HG03342 (cell line): ENCODE measurements at regions not wholly inside any gene's neighbourhood (a gene's known extent, or its start where the extent isn't known, plus 50 kb on each side); places are given as distances from the start of the nearest gene placed in this dataset.

Experiments used
- ATAC-seq: cut with Tn5 transposase; IDR thresholded peaks from one replicate; pipeline ENCODE4 v1.9.1; 2021; ENCODE audit warnings: mild to moderate bottlenecking, moderate library complexity; ENCODE audit not compliant: unreplicated experiment

DNA sequence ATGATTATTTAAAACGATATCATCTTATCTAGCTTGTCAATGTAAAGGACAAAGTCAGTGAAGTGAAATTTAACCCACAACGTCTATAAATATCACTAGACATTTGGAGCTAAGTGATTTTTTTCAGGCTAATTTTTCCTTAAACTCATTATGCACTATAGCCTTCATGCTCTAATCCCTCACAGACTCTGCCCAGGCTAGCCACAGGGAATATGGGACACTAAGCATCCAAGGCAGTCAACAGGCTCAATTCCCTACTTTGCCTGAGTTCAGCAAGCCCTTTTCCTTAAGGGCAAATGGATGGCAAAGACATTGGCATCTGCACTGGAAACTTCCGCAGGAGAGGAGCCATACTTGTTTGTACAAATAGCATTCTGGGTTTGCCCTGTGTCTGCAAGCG lies 577.0 kb downstream of the LMO4 start:
- no peak for ATAC-seq

DNA sequence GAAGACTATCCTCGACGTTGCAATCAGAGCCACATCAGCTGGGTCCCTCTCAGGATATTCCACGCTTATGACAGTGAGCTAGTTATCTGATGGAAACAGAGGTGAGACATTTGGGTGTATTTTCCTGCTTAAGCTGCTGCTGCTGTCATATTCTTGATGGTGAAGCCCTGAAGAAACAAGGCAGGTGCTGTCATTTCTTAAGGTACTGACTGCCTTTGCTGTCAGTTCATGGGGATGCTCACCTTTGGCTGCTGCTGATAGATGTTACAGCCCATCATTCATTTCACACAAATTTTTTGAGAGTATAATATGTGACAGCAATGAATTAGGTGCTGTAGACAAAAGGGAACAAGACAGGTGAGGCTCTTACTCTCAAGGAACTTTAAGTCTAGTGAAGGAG lies 577.4 kb downstream of the LMO4 start:
- no peak for ATAC-seq

DNA sequence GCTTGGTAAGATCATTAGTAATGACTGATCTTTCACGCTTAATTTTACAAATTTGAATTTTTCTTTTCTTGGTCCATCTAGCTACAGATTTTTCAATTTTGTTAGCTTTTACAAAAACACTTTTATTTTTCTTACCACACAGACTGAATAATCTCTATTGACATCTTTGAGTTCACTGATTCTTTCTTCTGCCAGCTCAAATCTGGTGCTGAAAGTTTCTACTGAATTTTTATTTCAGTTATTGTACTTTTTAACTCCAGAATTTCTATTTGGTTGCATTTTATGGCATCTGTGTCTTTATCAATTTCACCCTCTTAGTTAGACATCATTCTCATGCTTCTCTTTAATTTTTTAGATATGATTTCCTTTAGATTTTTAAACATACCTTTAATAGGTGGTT lies 584.7 kb downstream of the LMO4 start:
- no peak for ATAC-seq

DNA sequence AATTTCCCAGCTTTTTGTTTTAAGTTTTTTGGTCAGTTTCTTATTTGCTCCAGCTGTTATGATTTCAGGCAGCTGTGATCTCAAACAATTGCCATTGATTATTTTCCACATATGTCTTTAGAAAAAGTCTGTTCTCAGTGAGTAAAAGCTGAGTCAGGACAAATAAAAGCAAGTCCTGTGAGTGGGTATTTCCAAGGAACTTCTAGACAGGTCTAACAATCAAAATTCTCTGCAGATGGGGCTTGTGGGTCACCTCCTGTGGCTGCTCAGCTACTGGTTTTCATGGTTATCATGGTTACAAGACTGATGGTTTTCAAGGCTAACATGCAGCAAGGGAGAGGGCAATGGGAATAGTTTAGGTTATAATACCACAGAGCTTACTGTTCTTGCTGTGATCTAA lies 585.7 kb downstream of the LMO4 start:
- no peak for ATAC-seq

DNA sequence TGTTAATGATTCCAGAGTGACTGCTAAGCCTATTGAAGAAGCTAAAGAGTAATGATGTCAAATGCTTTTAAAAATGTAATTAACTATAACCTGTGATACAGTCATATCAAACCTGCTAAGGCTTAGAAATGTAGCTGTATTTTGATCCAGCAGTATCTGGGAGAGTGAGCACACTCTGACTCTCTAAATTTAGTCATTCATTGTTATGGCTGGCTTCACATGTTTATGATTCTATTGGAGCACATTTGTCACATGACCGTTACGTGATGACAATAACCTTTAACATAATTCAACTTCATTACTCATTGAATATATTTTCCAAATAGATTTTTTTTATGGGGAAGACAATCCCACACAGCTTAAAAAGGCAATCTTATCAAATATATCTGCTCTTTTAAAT lies 587.1 kb downstream of the LMO4 start:
- no peak for ATAC-seq

DNA sequence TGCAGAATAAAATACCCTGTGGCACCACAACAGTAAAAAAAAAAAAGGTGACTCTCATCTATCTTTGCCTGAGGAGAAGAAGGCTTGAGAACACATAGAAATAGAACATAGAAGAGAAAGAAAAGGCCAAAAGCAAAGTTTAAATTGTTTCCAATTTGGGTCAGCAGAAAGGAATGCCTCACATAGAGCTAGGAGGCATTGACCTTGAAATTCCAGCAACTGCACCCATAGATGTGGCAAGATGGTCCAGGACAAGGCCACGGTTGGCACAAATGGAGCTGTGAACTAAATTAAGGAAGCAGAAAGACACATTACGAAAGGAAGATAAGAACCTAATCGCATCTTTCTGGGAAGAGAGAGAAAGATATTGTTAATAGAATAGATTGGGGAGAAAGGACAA lies 588.3 kb downstream of the LMO4 start:
- no peak for ATAC-seq

DNA sequence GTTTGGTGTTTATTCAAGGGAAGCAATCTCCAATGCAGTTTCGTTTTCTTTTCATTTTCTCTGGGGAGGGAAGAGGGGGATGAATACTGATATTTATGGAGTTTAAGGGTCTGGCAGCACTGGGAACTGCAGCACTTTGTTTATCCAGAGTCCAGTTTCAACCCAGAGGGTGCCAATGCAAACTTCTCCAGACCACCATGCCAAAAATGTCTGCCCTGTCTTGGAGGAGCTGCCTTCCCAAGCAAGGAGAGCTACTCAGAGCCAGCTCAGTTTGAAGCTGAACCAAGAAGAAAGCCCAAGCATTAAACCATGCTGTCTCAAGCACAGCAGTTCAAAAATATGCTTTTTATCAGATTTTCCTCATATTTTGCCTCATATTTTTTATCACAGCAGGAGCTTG lies 589.7 kb downstream of the LMO4 start:
- ATAC-seq, result no peak

DNA sequence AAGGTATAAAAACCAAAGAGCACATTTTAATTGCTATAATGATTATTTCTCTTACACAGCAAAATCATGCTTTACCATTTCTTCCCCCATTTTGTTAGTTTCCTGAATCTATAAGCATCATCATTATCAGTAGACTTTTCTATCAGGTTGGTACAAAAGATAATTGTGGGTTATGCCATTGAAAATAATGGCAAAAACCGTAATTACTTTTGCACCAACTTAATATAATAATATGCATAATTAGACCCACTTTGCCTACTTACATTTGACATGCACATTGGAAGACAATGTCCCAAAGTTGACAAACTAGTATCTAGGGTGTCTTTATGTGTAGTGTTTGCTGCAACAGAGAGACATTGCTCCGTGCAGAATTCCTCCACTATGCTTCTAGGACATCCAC lies 594.2 kb downstream of the LMO4 start:
- ATAC-seq, result no peak

DNA sequence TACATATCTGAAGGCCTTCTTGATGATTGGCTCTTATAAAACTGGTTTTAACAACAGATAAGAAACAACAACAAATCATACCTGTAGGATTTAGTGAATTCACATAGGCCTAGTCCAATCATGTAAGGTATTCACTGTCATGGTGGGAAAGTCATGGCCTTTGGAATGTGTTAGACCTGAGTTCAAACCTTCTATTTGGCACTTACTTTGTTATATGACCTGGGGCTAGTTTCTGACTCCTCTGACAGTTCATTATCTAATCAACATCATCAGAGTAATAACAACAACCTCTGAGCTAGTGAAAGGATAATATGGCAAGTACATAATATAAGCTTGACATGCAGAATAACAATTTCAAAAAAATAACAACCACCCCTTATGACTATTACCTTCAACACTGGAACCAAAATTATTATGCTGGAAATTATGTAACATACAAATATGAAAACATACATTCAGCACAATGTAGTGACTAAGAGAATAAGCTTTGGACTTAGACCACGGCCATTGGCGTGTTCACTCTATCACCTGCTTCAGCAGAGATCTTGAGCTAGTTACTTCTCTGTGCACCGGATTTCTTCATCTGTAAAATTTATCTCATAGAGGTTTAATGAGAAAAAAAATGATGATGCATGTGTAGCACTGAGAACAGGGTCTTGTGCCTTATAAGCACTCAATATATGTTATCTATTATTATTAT lies 597.6 kb downstream of the LMO4 start:
- no peak for ATAC-seq

DNA sequence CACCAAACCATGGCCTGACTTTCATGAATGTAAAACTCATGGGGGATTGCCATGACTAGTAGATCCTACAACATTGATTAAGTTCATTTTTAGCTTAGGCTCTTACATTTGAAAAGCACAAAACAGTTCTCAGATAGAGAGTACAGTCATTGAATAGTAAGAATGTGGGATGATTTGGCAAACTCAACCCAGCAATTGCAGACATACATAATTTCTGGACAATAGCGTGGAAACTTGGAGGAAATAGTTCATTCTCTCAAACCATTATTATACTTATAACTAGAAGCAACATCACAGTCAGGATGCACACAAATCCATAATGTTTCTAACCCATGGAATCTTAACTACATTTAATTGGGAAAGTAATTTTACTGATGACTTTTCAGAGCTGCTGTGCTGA lies 598.2 kb downstream of the LMO4 start:
- no peak for ATAC-seq

DNA sequence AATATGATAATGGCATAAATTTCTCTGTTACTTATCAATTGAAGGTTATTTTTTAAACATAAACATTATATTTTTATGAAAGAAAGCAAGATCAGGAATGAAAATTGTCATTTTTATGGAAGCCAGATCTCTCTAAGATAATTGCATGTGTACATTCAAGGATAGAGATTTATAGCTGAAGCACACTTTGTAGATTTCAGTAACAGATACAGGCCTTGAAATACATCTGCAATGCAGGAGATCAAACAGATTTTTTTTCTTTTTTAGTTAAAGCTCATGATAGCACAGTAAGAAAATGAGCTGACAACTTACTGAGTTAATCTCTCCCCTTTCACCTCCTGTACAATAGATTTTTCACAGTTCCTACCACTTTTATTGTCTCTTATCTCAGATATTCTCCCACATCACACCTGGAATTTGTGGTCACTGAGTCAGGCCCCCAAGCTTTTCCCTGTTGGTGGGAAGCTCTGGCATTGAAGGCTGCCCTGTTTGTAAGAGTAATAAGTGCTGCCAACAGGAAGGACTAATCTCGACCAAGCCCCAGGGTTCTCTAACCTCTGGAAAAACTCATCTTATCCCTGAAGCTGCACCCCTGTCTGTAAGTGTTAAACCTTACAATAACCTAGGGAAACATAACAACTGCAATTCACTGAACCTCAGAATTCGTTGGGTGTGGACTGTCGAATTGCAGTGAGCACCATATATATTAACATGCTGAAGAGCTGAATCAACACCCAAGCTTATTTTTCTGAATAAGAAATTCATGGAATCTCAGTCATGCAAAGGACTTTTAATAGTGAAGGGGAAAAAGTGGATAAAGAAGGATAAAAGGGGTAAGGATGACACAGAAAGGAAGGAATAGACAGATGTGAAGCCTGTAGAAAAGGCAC lies 599.0 kb downstream of the LMO4 start:
- ATAC-seq, result no peak

DNA sequence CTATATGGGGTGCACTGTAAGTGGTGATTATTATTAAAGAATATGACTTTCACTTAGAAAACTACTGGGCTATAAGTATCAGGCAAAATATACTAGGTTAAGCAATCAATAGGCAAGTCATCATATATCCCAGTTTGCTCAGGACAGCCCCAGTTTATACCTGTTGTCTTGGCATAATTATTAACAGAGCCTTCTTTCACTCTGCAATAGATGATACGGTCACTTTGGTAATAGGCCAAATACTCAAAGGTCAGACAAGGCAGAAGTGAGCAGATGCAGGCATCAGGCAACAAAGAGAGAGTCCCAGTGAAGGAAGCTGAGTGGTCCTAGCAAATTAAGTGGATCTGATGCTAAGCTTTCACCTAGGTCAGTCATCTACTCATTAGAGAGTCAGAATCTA lies 599.9 kb downstream of the LMO4 start:
- ATAC-seq, result no peak

DNA sequence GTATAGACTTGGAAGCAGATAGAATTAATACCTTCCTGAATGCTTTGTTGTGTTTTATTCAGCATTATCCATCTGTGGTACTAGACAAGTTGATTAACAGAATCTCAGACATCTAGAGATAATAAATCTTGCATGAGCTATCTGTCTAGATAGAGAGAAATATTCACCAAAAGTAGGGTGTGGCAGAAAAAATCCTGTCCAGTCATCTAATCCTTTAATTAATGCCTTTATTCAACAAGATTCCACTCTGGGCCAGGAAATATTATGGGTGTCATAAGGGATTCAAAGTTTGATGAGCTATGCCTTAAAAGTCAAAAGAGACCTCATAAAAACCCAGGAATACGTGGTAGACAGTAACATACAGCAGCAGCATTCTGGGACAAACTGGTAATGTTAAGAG lies 601.2 kb downstream of the LMO4 start:
- no peak for ATAC-seq

DNA sequence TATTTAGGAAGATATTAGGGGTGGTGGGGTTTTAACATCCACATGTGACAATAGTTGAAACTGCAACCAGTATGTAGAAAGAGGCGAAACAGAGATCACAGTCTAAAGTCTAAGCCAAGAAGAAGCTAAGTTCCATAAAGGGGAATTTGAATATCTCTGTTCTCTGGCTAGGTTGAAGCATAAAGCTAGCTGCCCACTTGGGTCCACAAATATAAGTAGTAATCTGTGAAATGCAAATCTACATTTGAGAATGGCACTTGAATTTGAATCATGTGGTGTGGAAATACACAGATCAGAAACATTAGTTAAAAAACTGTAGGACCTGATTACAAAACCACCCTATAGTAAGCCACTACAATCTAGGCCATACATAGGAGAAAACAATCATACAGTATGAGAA lies 602.1 kb downstream of the LMO4 start:
- no peak for ATAC-seq

DNA sequence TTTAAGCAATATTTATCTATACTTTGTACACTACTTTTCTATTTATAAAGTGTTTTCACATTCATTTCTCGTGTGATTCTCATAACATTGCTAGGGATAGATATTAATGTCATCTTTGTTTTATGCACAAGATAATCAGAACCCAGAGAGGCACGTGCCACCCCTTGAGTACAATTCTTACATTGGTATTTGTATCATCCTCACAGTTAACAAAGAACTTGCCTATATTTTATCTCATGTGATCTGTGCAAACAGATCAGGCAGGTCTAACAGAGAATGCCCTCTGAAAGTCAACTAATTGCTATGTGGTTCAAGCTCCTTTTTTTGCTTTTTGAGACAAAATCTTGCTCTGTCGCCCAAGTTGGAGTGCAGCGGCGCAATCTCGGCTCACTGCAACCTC lies 604.5 kb downstream of the LMO4 start:
- no peak for ATAC-seq

DNA sequence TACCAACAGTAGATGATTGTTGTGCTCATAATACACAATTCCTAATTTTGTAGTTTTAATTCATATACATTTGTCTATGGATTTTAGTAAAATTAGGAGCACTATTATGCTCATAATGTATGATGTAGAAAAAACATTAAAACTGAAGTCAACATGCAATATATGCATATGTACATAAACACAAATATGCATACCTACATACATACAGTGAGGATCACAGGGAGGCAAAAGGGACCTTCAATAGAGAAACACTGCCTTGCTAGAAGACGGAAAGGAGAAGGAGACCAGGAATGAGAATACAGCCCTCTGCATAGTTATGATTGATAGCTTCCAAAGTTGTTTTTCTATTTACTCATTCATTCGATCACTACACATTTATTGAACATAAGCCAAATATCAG lies 606.5 kb downstream of the LMO4 start:
- ATAC-seq, result no peak

DNA sequence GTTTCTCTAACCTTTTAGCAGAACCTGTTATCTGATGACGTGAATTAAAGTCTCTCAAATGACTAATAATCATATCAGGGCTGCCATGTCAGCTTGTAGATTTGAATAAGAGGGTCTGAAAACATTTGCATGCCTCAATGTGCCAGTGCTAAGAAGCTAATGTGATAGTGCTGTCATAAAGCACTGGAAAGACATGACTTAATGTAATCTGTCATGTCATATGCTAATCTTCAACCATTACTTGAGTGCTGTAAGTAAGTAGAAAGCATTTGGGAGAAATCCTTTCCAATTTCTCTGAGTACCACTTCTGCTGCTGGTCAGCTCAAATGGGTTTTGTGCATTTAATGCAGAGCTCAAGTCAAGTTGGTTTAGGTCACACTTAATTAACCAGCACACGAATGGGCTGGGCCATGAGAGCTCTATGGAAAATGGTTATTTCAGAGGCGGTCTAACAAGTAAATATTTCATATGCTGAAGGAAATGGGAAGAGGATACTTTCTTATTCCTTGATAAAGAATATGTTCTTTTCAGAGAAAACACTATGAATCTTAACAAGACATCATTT lies 609.2 kb downstream of the LMO4 start:
- no peak for ATAC-seq

DNA sequence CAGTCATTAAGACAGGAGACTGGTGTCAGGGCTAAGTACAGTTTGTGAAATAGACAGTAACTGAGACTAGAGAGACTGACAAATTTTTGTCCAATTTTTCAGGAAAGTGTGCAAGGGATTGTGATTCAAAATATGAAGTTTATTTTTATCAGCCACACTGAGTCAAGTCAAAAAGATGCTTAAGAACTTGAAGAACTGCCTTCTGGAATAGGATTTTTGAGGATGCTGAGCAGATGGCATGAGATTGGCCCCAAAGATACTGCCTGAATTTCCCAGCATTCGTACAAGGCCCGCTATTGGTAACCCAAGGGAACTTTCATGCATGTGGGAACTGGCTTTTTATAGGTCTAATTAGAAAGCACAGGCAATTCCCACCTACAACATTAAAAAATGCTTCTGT lies 610.0 kb downstream of the LMO4 start:
- ATAC-seq, result no peak

DNA sequence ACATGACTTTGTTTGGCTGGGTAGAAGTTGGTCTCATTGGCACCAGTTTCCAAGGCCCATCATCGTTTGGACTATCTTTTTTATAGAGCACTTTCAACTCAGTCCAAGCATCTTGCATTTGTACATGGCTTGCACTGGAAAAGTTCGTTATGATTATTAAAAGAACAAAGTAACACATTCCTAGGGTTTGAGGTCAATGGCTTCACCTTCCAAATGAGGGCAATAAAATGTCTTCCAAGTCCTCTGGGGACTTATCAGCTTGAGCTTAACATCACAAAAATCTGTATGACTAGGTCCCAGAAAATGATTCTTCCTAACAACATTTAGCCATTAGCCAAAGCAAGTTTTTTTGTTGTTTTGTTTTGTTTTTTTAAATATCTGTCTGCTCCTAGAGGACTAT lies 610.8 kb downstream of the LMO4 start:
- ATAC-seq, result no peak

DNA sequence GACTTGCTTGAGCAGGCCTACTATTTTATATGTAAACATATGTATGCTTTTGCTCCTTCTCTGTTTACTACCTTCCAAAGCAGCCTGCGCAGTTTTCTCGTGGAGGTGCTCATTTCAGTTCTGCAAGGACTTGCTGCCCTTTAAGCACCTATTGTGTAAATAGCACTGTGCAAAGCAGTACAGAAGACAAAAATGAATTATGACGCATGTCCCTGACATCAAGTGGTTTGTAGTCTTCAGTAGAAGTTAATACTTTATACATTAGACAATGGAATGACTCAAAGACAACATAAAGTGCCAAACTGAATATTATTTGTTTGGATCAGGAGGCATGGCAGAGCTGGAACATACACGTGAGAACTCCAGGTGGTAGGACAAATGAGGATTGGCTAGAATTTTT lies 611.7 kb downstream of the LMO4 start:
- no peak for ATAC-seq

DNA sequence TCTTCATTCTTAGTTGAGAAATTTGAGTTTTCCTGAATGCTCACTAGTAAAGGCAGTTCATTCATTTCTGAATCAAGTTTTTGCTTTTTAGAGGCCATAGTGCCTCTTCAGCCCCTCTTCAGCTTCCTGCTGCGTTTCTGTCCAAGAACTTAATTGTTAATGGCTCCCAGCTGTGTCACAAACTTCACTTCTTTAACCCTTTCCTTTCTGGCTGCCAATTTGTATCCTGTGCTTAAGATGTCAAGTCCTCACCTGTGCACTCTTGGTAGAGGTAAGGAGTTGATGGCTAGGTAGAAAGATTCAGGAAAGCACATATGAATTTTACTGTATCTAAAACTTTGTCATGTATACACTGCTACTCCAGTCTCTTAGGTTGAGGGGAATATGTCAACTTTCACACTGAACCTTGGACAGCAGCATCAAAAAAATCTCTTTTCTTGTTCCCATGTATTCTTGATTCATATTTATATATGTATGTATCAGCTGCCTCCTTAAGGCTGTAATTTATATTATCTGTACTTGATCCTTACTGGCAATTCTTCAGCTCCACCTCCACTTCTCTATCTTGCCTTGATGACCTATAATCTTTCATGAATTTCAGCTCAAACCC lies 612.8 kb downstream of the LMO4 start:
- no peak for ATAC-seq

DNA sequence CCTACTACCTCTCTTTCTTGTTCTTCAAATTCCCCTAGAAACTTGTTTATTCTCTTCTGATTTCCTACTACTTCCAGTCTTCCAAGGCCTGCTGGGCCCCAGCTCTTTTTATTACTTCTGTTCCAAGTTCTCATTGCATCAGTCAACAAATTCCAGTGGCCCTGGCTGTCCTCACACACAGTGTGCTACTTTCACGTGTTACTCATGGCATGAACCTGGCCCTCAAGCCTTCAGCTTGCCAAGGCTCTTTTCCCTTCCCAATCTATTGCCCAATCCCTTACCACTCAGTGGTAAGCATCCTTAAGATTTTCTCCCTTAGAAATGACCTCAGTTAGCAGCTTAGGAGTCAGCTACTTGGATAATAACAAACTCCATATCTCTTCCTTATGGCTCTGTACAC lies 613.5 kb downstream of the LMO4 start:
- no peak for ATAC-seq
